ENCODE measurements at regions not wholly inside any gene's neighbourhood (a gene's known extent, or its start where the extent isn't known, plus 50 kb on each side); places are given as distances from the start of the nearest gene placed in this dataset.

GRCh38 chr2:150001788-150002187 is 414.2 kb upstream of the MMADHC start (continued):
- TF ChIP-seq MAX (IDR thresholded peaks at IDR 0.05; ENCODE audit: low read depth): no peak
- no peak for TF ChIP-seq JUND (IDR thresholded peaks at IDR 0.05)
- TF ChIP-seq RXRA (IDR thresholded peaks at IDR 0.05; ENCODE audit: borderline replicate concordance, low read depth): no peak
- no peak for TF ChIP-seq YY1 (IDR thresholded peaks at IDR 0.05; ENCODE audit: low read depth)

GRCh38 chr2:149996901-149997300 is 409.3 kb upstream of the MMADHC start:
- no peak overlapping the region for H3K27ac ChIP-seq (ENCODE audit: low read depth in 2 of 2, low read length in 1 of 2)
- H3K79me2 ChIP-seq (ENCODE audit: insufficient read depth): no peaks in the 10 kb centered on the region
- no peaks in the 10 kb centered on the region for H4K20me1 ChIP-seq (ENCODE audit: insufficient read depth)
- H3F3A ChIP-seq (replicated peaks; ENCODE audit: insufficient read depth): no peaks in the 10 kb centered on the region
- no peak overlapping the region for H2AFZ ChIP-seq (ENCODE audit: low read depth)
- H3K4me2 ChIP-seq: no peak overlapping the region
- DNase-seq: no peak
- POLR2A ChIA-PET: no interaction called here
- 73% methylated on average over 3 of the region's 3 CpGs for WGBS (ENCODE audit: low lambda C conversion rate)
- no peaks in the 10 kb centered on the region for H3K27me3 ChIP-seq (ENCODE audit: insufficient read depth)
- no peak for TF ChIP-seq MAX (IDR thresholded peaks at IDR 0.05; ENCODE audit: low read depth)
- TF ChIP-seq CTCF (IDR thresholded peaks at IDR 0.05): no peak
- no peak for TF ChIP-seq IRF3 (IDR thresholded peaks at IDR 0.05; ENCODE audit: low read depth, low read length)
- no peak for TF ChIP-seq TAF1 (IDR thresholded peaks at IDR 0.05; ENCODE audit: borderline replicate concordance, low read depth, low read length)
- TF ChIP-seq ELF1 (IDR thresholded peaks at IDR 0.05): no peak
- no peak for TF ChIP-seq ZBTB33 (IDR thresholded peaks at IDR 0.05; ENCODE audit: borderline replicate concordance, low read depth)
- TF ChIP-seq CHD2 (IDR thresholded peaks at IDR 0.05; ENCODE audit: low read length, partially characterized antibody): no peak
- TF ChIP-seq TEAD4 (IDR thresholded peaks at IDR 0.05; ENCODE audit: borderline replicate concordance, insufficient read depth): no peak
- no peak for TF ChIP-seq FOXM1 (IDR thresholded peaks at IDR 0.05; ENCODE audit: low read depth)
- TF ChIP-seq NFIC (IDR thresholded peaks at IDR 0.05; ENCODE audit: borderline replicate concordance): no peak
- no peak for TF ChIP-seq RXRA (IDR thresholded peaks at IDR 0.05; ENCODE audit: borderline replicate concordance, low read depth)
- no peak for TF ChIP-seq POLR2AphosphoS5 (IDR thresholded peaks at IDR 0.05; ENCODE audit: low read depth, low read length)
- no peak for TF ChIP-seq REST (IDR thresholded peaks at IDR 0.05; ENCODE audit: low read depth, low read length)
- no peak for TF ChIP-seq GABPA (IDR thresholded peaks at IDR 0.05; ENCODE audit: low read depth)
- TF ChIP-seq EP300 (IDR thresholded peaks at IDR 0.05; ENCODE audit: borderline replicate concordance in 1 of 2, low read depth in 1 of 2, low read length in 1 of 2): no peak
- no peak for TF ChIP-seq SMC3 (IDR thresholded peaks at IDR 0.05; ENCODE audit: low read depth, low read length)
- CTCF ChIA-PET: no interaction called here
- no peak overlapping the region for H3K4me3 ChIP-seq (ENCODE audit: low read depth in 2 of 2, low read length in 1 of 2)
- H3K36me3 ChIP-seq (replicated peaks in 1 of 2; ENCODE audit: control insufficient read depth in 1 of 2, insufficient read depth in 2 of 2, low read length in 1 of 2): no peaks in the 10 kb centered on the region
- H3K9me2 ChIP-seq: no peaks in the 10 kb centered on the region
- H3K9ac ChIP-seq: no peak overlapping the region
- no peaks in the 10 kb centered on the region for H3K9me3 ChIP-seq
- no peaks in the 10 kb centered on the region; a peak in 1 of 4 replicates for H3K4me1 ChIP-seq (ENCODE audit: control insufficient read depth in 1 of 2, insufficient read depth in 2 of 2, low read depth in 1 of 2, low read length in 1 of 2)
